SHP77 treated with DMSO at 0.1 percent for 48 hours (cell line): ENCODE measurements at regions not wholly inside any gene's neighbourhood (a gene's known extent, or its start where the extent isn't known, plus 50 kb on each side); places are given as distances from the start of the nearest gene placed in this dataset.

Experiments
- DNase-seq: peaks from one replicate; lab custom pipeline; 2025; lab: John Stamatoyannopoulos, UW

DNA sequence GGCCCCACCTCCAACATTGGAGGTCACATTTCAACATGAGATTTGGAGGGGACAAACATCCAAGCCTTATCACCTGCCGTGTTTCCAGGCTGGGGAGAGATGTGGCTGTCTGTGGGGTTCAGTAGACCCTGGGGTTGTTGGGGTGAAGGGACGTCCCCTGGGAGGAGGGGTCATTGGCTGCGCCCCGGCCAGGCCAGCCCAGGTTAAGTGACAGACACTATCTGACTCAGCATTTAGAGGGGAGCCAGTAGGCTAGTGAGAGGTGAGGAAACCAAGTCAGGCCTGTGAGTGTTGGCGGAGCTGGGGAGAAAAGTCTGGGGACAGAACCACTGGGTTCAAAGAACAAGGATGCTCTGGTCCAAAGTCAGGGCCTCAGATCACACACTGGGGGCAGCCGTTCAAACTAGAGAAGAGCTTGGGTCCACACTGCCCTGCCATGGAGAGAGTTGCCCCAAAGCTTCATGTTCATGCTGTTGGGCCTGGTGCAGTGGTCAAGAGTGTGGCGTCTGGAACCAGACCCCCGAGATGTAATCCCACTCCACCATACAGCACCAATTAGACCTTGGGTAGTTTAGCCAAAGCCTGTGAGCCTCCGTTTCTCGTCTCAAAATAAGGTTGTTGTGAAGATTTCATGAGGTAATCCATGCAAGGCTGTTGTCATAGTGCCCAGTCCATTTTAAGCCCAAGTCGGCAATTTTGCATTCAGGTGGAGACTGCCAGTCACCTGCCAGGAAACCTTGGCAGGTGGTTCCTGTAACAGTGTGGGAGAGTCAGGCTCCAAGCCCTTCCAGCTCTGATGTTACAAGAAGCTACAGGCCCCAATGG lies 1289.6 kb downstream of the TBC1D22A start:
- no peak for DNase-seq

DNA sequence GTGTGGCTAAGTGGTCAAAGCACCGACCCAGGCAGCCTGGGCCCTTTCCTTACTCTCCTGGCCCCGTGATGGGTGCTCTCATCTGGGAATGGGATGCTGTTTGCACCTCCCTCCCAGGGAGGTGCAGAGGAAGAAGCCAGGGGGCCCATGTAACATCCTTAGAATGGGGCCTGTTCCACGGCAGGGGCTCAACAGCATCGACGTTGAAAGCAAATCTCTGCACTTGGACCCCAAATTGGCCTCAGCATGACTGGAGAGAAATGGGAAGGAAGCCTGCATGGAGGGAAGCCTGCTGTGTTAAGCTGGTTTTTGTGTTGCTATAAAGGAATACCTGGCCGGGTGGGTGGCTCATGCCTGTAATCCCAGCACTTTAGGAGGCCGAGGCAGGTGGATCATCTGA lies 1288.4 kb downstream of the TBC1D22A start:
- no peak for DNase-seq

DNA sequence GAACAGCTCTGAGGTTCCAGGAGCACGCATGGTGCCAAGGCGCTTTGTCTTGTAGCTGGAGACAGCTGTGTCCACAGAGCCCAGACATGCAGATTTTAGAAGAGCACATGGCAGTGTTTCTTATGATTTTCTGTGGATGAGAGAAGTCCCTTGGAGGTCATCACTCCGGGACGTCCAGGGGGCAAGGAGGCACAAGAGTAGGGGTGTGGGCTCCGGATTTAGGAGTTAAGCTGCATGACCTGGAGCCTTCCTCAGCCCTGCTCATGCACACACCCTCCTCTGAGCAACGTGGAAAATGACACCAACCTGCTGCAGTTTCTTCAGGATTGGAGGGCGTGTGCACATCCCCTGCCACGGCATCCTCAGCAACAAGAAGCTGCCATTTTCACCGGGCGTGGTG lies 1286.7 kb downstream of the TBC1D22A start:
- DNase-seq, result no peak

- DNase-seq, result no peak
Measured at GRCh38 chr22:48047722-48048500, 1285.5 kb downstream of the TBC1D22A start.

GRCh38 chr22:48045369-48045768 lies 1282.9 kb downstream of the TBC1D22A start:
- DNase-seq, result no peak

DNA sequence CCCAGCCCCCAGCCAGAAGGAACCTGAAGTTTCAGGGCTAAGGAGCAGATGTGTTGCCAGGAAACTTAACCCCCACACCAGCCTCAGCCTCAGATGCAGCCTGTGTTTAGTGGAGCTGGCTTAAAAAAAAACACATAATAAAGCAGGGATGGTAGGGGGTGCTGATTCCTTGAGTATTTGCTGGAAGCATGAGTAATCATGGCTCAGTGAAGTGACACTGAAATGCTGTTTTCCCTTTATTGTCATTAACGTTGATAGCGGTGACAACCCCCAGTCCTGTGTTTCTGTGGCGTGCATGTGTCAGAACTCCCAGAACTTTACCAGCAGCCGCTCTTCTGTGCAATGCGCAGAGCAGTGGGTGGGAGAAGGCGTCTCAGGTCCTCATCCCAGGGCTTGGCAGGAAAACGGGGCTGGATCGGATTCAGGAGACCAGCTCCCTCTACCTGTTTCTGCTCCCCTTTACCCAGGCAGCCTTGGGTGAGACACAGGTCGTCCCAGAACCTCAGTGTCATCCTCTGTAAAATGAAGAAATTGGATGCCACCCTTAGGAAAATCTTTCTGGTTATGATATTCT lies 1282.1 kb downstream of the TBC1D22A start:
- DNase-seq, result no peak

- no peak for DNase-seq
Measured at GRCh38 chr22:48043581-48043980, 1281.1 kb downstream of the TBC1D22A start.

DNA sequence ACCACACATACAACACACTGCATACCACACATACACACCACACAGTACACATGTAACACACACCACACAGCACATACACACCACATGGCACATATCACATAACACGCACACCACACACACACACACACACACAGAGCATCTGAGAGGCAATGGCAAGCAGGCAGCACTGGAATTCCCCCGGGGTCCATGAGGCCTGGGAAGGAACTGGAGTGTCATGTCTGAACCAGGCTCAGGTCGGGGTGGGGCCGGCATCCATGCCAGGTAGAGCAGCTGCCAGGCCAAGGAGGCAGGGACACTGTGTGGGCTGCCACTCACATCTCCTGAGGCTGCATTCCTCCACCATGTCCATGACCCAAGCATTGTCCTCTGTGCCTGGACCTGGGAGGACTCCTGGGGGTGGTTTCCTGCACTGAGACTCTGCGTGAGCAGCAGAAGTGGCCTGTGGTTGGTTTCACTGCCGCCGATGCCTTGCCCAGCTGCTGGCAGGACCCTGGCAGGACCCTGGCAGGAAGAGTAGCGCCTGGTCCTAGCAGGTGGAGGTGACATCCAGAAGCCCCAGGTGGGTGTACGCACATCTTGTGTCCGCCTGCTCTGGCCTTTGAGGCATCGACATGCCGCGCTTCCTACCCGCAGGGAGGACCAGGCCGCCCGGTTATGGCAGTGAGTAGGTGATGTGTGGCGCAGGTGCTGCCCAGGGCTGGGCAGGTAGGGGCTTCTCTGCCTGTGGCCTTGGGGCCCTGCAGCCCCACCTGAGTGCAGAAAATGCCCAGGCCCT lies 1280.4 kb downstream of the TBC1D22A start:
- DNase-seq, result no peak

GRCh38 chr22:48039326-48039725 lies 1276.9 kb downstream of the TBC1D22A start:
- DNase-seq, result no peak

- no peak for DNase-seq
Measured at GRCh38 chr22:48037618-48038017, 1275.2 kb downstream of the TBC1D22A start.

DNA sequence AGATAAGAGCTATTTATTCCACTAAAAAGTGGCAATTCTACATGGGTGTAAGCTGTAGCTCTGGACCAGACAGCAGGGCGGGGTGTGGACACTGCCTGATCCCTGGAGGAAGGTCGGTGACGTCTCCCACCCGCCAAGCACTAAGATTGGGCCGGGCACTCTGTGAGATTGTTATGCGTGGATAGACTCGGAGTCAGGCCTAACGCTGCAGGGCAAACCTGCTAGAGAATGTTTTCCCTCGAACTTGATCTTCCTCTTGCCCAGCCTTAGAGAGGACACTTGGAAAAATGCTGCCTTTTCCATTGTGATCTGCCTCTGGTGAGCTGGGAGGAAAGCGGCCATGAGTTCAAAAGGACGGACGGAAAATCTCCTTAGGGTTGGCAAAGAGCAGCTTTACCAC lies 1273.4 kb downstream of the TBC1D22A start:
- DNase-seq, result no peak

- DNase-seq, result no peak
Measured at GRCh38 chr22:48031589-48031988, 1269.1 kb downstream of the TBC1D22A start.

GRCh38 chr22:48025096-48025495 lies 1262.6 kb downstream of the TBC1D22A start:
- DNase-seq, result no peak

DNA sequence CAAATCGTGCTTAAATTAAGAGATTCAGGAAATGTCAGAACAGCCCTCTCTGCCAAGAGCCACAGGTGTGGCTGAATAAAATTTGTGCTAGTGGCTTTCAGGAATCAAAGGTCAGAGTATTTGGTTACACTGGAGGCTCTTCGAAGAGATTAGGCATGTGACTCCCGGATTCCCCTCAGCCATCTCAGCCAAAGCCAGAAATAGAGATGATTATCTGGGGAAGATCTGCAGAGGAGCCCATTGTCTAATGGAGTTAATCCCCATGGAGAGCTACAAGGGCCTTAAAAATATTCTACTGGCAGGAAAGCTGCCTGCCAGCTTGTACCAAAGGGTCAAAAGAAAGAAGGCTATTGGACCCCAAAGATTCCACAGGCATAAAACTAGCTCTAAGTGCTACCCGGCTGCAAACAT lies 1259.5 kb downstream of the TBC1D22A start:
- DNase-seq, result no peak

DNA sequence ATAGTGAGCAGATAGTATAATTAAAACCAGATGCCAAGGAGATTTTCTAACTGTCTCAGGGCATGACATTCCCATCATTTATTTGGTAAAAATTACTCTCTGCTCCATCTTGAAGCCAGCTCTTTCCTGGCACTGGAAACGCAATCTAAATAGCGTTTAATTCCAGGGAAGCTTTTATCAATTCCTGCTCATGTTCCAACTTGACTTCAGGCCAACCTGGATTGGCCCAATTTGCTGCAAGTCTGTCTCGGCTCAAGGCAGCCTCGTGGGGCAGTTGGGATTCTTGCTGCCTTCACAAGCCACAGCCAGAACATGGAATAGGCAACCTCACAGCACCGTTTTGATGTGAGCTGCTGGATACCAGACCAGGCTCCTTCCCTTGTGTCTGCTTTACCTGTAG lies 1255.9 kb downstream of the TBC1D22A start:
- DNase-seq, result no peak

DNA sequence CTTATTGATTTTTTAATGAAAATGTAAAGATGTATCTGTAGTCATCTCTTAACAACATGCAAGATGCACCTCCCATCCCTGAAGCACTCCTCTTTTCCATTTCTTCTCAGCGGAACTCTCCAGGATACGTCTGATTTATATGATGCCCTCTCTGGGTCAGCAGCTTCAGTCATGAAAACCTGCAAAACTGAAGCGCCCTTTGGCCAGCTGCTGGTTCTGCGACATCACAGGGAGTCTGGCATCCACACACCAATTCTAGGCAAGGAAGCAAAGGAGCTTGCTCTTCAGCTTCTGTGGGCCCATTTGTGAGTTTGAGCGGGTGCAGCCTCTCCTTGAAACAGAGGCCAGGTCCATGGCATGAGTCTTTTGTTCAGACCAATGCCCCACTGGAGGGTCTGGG lies 1253.3 kb downstream of the TBC1D22A start:
- DNase-seq, result no peak

DNA sequence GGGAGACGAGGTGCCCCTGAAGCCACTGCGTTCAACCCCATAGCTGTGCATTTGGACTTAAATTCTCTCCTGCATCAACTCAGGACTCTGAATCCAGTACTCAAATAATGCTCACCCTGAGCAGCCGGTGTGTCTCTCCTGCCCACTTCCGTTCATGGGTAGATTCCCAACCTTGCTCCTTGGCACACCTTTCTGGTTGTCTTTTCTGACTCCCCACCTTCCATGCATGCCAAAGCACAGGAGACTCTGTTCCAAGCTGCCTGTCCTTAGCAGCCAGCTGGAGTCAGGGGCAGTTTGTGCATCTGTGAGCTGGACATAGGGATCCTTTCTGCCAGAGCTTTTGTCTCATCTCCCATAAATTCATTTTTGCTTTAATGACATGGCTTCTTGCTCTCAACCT lies 1242.5 kb downstream of the TBC1D22A start:
- no peak for DNase-seq

GRCh38 chr22:48004038-48004437 lies 1241.6 kb downstream of the TBC1D22A start:
- no peak for DNase-seq

GRCh38 chr22:48001101-48001500 lies 1238.7 kb downstream of the TBC1D22A start:
- DNase-seq, result no peak

- no peak for DNase-seq
Measured at GRCh38 chr22:47997612-47998011, 1235.2 kb downstream of the TBC1D22A start.

DNA sequence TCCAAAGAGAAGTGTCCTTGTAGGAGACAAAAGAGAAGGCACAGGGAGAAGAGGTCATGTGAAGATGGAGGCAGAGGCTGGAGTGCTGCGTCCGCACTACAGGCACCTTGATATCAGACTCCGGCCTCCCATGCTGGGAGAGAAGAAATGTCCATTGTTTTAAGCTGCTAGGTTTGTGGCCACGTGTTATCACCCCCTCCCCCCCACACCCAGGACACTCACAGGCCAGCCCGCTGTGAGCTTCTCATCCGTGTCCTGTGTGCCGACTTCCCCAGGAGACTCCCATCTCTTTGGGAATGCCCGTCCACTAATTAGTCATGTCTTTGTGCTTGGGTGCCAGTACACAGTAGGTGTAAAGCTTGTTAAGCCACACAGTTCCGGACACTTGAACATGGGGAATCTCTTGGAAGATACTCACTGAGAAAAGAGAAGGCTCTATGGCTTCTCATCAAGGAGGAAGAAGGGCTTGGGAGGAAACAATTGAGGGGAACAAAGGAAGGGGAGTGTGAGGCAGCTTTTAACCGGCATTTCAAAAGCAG lies 1234.7 kb downstream of the TBC1D22A start:
- no peak for DNase-seq

- DNase-seq, result no peak
Measured at GRCh38 chr22:47996446-47996857, 1234.0 kb downstream of the TBC1D22A start.
